ENCODE measurements at regions not wholly inside any gene's neighbourhood (a gene's known extent, or its start where the extent isn't known, plus 50 kb on each side); places are given as distances from the start of the nearest gene placed in this dataset.
"Not testable (repeated sequence)": the region's sequence is repeated elsewhere in the genome, so short reads cannot be mapped to it uniquely, and the experiment has no call there.

DNA sequence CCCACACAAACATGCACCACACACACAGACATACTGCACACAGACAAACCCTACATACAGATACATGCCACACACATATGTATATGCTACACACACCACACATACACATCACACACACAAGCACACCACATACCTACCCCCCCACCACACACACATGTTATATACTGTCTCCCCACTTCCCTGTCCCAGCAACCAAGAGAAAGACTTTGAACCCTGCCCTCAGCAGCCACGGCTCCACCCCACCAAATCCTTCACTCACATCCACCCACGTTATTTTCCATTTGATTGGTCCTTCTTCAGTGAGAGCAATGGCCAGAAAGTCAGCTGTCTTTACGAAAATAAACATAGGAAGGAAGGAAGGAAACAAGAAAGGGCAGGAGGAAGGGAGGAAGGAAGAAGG is 479.8 kb downstream of the DIRAS2 start:
- no peak for DNase-seq (ENCODE audit: low spot score)

DNA sequence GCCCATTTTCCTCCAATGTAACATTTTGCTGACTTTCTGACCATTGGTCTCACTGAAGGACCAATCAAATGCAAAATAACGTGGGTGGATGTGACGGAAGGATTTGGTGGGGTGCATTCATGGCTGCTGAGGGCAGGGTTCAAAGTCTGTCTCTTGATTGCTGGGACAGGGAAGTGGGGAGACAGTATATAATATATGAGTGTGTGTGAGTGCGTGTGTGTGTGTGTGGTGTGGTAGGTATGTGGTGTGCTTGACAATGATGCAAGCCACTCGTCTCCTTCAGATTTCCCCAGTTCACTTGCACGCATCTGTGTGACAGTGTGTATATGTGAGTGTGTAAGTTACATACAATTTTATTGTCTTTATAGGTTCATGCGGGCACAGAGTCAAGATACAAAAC is 477.3 kb downstream of the DIRAS2 start:
- no peak for DNase-seq (ENCODE audit: low spot score)

DNA sequence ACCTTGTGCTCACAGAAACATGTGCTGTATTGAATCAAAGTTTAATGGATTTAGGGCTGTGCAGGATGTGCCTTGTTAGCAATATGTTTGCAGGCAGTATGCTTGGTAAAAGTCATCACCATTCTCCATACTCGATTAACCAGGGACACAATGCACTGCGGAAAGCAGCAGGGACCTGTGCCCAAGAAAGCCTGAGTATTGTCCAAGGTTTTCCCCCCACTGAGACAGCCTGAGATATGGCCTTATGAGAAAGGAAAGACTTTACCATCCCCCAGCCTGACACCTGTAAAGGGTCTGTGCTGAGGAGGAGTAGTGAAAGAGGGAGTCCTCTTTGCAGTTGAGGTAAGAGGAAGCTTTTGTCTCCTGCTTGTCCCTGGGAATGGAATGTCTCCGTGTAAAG is 476.2 kb downstream of the DIRAS2 start:
- not testable (repeated sequence) for DNase-seq (ENCODE audit: low spot score)

DNA sequence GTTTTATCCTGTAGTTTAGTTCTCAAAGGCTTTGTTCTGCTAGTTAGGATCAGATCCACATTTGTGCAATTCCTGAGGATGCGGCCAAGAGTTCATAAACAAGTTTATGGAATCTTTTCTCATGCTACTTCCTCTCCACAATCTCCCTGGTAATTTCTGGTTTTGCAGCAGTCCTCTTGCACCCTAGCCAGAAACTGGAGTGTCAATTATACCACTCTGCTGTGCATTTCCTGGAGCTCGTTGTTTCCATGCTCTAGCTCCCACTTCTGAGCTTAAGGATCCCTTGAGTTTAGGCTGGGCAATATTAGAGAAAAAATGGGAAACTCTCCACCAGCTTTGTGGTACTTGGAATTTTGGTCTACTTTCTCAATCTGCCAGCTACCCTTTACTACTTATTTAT is 474.7 kb downstream of the DIRAS2 start:
- DNase-seq (ENCODE audit: low spot score): no peak

DNA sequence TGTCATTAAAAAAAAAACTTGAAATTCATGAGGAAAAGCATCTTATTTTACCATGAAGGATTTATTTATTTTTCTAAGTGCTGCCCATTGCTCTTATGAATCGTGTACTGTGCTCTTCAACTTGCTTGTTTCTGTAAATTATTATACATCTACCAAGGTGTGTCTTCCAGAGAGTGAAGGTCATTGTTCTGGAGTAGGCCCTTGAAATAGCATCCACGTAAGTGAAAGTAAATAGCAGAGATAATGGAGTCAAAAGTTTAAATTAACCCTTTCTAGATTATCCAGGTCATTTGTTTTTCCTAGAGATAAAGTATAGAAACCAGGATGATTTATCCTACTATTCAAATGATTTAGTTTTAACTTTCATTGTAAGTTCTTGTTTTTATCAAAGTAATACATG is 473.1 kb downstream of the DIRAS2 start:
- no peak for DNase-seq (ENCODE audit: low spot score)

DNA sequence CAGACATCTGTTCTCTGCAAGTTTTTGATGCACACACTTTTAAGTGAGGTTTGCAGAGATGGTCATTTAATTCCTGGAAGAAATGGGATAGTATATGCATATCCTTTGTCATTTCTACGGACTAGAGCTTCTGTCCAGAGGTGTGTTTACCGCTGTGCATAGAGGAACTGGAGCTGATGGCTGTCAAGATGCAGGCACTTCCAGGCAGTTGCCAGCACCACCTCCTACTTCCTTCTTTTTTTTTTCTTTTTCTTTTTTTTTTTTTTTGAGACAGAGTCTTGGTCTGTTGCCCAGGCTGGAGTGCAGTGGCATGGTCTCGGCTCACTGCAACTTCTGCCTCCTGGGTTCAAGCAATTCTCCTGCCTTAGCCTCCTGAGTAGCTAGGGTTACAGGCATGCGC is 468.7 kb downstream of the DIRAS2 start:
- DNase-seq (ENCODE audit: low spot score): not testable (repeated sequence)

DNA sequence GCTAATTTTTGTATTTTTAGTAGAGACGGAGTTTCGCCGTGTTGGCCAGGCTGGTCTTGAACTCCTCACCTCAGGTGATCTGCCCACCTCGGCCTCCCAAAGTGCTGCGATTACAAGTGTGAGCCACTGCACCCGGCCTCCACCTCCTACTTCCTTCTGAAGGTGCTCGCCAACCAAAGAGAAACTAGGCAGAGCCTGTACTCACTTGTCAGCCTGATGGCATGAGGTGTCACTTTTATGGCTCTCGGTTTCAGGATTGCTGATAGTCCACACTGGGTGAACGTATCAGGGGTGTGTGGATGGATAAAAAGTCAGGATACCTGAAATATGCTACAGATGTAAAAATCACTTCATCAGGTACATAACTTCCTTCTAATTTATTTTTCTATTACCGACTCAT is 468.3 kb downstream of the DIRAS2 start:
- not testable (repeated sequence) for DNase-seq (ENCODE audit: low spot score)

DNA sequence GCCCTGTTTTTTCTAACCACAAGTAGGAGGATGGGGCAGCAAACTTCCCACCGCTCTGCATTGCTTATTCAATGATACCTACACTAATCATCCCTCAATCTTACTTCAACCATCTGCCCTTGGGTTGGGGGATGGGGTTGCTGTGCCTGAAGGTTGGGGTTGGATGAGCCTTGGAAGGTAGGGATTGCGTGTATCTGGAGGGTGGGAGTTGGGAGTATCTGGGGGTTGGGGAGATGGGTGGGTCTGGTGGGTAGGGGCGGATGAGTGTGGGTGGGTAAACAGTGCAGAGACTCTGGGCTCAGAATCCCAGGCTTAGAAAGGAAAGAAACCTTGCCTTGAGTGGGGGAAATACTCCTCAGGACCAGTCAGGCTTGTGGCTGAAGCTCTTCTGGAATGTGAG is 467.4 kb downstream of the DIRAS2 start:
- DNase-seq (ENCODE audit: low spot score): no peak

DNA sequence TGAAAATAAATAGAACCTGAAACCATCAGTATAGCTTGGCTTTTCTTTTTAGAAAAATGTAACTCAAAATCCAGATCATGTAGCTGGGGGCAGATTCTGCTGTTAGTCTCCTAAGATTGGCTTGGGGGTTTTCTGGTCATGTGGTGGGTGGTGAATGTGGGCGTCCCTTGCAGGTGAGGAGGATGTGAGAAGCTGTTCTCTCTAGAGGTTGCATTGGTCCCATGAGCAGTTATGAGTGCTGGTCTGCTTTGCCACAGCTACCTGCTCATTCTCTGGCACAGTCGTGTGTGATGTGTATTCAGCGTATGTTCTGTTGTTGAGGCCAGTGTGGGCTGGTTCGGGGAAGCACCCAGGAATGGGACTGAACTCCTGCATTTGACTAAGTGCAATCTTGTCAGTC is 466.8 kb downstream of the DIRAS2 start:
- DNase-seq (ENCODE audit: low spot score): no peak

DNA sequence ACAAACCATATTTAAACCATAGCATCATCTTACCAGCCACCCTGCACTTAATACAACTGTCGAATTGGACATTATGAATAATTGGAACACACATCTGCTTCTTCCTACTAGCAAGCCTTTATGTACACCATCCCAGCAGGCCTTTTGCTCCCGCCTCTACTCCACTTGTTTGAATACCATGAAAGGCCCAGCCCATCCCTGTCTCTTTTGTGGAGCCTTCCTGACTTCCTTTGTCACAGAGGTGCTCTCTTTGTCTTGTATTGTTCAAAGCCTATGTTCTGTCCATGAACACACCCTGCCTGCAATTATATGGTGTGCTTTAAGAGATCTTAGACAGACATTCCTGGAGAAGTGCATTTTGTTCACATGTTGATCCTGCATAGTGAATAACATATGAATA is 465.7 kb downstream of the DIRAS2 start:
- DNase-seq (ENCODE audit: low spot score): no peak

DNA sequence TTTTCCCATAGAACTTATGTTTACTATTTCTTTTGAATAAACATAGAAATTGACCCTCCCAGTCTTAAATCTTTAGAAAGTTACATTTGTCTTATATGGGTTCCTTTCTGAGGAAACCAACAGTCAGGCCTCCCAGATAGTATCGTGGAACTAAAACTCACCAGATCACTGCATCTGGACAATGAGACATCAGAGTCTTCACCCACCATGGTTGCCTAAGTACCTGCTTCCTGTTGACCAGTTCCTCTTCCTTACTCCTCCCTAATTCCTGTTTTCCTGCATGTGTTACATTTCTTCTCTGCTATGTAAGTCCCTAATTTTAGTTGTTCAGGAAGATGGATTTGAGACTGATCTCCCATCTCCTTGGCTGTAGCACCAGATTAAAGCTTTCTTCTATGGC is 462.2 kb downstream of the DIRAS2 start:
- no peak for DNase-seq (ENCODE audit: low spot score)

DNA sequence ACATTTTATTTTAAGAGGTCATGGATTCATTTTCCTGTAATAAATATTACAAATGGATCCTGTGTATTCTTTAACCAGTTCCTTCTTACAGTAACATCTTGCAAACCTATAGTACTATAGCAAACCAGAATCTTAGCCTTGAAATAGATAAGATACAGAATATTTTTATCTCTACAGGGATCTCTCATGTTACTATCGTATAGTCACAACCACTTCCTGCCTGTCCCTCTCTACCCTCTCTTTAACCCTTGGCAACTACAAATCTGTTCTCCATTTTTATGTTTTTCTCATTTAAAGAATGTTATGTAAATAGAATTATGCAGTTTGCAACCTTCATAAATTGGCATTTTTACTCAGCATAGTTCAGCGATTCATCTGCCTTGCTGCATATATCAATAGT is 454.0 kb downstream of the DIRAS2 start:
- DNase-seq (ENCODE audit: low spot score): no peak

DNA sequence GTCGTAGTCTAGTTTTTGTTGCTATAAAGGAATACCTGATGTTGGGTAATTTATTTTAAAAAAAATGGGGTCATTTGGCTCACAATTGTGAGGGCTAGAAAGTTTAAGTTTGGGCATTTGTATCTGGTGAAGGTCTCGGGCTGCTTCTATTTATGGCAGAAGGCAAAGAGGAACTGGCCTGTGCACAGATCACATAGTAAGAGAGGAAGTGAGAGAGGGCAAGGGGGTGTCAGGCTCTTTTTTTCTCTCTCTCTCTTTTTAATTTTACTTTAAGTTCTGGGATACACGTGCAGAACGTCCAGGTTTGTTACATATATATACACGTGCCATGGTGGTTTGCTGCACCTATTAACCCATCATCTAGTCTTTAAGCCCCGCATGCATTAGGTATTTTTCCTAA is 453.3 kb downstream of the DIRAS2 start:
- DNase-seq (ENCODE audit: low spot score): no peak

DNA sequence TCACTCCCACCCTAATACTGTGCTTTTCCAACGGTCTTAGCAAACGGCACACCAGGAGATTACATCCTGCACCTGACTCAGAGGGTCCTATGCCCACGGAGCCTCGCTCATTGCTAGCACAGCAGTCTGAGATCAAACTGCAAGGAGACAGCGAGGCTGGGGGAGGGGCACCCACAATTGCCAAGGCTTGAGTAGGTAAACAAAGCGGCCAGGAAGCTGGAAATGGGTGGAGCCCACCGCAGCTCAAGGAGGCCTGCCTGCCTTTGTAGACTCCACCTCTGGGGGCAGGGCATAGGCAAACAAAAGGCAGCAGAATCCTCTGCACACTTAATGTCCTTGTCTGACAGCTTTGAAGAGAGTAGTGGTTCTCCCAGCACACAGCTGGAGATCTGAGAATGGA is 450.2 kb downstream of the DIRAS2 start:
- DNase-seq (ENCODE audit: low spot score): not testable (repeated sequence)

DNA sequence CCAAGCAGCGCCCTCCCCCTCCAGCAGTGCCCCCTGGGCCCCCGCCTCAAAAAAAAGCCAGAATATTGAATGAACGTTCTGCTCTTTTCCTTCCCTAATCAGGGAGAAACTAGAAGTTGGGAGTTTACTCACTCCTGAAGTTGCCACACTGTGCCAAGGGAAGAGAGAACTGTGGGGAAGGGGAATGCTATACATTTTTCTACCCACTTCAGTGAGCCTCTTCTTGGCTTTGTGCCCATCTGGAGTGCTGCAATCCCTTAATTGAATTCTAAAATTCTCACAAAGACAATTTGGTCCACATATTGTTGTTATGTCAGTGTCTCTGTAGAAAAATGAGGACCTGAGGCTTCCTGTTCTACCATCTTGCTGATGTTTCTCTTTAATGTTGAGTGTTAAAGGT is 443.7 kb downstream of the DIRAS2 start:
- DNase-seq (ENCODE audit: low spot score): no peak

DNA sequence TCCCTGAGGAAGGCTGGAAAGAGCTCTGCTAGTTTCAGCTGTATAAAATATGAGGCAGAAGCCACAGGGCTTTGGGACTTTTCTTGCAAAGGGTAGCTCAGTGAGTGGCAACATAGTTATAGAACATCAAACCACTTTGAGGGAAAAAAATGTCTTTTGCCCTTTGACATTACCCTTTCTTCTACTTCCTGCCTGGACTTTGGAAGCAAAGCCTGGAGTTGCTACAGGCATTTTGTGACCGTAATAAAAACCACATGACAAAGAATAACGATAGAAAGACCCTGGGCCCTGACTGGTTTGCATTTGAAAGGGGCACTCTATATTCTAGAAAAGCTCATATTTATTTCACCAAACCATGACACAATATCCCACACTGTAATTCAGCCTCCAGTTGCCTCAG is 440.9 kb downstream of the DIRAS2 start:
- DNase-seq (ENCODE audit: low spot score): no peak

DNA sequence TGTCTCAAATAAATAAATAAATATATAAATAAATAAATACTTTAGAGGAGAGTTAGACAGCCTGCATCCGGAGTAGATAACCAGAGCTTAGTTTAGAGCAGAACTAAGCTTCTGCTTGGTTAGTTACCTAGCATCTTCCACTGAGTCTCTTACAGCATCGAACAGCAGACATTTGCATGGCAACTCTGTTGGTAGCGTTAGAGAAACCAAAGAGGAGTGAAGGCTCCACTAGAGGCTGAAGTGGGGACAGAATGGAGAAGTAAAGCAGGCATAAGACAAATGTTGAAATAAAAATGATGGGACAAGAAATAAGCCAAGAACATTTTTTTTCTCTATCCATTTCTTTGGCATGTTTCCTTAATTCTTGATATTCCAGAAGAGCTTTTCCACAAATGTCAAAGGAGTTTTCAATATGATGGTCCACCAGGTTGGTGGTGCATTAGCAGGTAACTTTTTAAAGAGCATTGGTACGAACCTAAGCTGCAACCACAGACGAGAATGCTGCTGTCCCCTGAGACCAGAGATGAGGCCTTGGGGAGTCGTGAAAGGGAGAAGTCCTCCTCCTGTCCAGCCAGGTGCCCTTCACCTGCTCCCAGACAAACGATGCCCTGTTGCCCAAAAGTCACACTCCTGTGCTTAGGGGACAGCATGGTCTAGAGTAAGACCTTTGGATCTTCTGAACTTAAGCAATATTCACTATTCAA is 438.3 kb downstream of the DIRAS2 start:
- DNase-seq (ENCODE audit: low spot score): no peak

DNA sequence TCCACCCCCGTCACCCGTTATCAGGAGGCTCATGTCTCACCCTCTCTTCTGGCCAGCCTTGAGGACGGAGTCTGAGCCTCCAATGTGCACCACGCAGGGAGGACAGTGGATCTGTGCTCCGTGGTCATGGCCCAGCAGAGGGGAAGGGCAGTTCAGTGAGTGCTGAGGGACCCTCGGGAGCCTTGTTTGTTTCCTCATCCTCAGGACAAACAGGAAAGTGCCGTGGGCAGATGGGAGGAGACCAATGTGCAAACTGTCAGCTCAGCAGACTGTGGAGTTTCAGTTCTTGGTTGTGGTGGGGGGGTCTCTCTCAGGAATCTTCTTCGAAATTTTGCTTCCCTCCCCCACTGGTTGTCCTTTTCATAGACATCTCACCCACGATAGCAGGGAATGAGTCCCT is 429.6 kb downstream of the DIRAS2 start:
- not testable (repeated sequence) for DNase-seq (ENCODE audit: low spot score)

DNA sequence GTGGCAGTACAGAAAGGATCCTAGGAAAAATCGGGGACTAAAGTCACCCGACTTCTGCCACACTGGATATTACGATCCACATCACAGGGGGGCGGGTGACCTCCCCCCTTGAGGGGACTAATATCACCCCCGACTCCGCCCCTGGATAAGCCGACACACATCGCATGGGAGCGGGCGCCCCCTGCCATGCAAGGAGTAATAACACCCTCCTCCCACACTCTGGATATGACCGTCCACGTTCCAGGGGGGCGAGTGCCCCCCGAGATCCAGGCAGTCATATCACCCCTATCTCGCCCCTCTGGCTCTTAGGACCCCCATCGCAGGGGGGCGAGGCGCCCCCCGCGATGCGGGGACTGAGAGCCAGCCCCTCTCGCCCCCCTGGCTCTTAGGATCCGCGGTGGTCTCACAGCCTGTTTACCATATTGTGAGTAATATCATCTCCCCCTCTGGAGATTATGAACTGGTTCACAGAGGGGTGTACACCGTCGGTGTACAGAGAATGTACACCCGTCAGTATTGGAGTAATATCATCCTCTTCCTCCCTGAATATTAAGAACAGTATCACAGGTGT is 423.0 kb downstream of the DIRAS2 start:
- no peak for DNase-seq (ENCODE audit: low spot score)

DNA sequence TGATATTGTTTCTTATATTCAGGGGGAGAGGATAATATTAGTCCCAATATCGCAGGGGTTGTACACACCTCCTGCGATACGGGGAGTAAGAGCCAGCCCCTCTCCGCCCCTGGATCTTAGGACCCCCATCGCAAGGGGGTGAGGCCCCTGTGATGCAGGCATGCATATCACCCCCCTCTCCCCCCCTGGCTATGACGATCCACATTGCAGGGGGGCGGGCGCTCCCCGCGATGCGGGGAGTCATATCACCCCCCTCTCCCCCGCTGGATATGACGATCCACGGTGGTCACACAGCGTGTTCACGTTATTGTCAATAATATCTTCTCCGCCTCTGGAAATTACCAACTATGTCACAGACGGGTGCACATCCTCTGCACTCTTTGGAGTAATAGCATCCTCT is 420.7 kb downstream of the DIRAS2 start:
- not testable (repeated sequence) for DNase-seq (ENCODE audit: low spot score)

DNA sequence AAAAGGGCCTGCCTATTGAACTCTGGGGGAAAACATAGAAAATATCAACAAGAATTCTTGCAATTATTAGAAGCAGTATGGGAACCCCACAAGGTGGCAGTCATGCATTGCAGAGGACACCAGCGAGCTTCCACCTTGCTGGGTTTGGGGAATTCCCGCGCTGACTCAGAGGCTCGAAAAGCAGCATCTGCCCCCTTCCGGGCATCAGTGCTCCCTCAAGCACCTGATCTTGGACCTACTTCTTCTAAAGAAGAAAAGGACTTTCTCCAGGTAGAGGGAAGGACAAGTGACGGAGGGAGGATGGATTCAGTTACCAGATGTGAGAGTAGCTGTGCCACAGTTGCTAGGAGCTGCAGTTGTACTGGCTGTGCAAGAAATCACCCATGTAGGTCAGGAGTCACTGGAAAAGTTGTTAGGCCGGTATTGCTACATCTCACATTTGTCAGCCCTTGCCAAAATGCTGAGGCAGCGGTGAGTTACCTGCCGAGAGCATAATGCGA is 415.7 kb downstream of the DIRAS2 start:
- DNase-seq (ENCODE audit: low spot score): not testable (repeated sequence)

DNA sequence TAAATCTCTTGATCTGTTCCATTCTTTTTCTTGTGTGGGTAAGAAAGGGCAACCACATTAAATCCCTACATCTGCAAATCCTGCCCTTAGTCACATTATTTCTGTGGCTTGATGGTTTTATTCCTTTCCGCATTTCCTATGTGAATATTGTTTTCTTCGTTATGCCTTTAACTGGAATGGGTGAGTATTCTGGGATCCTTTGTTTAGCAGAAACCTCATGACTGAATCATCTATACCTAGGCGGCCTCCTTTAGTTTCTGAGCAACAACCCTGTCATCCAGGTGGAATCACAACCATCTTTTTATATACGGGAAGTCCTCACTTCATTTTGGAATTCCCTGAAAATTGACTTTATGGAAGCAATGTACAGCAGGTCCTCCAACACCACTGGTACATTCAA is 409.5 kb downstream of the DIRAS2 start:
- DNase-seq (ENCODE audit: low spot score): not testable (repeated sequence)

DNA sequence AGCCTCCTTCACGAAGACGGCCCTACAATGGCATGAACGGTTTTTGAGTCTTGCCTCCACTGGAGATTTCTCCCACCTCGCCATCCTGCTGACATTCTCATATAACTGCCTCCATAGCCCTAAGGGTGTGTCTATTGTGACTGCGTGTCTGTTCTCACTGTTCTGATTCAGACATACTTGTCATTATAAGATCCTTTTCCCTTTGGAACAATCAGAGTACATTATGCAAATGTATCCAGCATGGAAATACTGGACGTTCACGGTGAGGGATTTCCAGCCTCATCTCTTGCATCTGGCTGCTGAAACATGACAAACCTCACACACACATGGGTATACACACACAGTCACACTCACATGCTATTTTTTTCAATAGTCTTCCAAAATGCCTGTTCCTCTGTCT is 402.1 kb downstream of the DIRAS2 start:
- DNase-seq (ENCODE audit: low spot score): no peak

DNA sequence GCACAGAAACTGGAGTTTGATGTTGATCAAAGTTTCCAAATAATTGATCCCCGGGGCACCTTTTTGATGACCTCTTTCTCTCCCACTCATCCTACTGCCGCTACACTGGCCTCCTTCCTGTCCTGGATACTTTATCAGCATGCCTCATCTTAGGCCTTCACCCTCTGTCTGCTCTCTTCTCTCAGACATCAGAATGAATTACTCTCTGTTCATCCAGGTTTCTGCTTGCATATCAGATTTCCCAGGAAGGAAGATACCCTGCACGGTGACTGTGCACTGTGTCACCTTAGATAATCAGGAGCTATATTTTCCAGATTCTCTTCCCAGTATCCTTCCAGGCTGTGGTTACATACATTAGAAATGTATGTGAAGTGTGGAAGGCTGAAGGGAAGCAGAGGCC is 397.0 kb downstream of the DIRAS2 start:
- no peak for DNase-seq (ENCODE audit: low spot score)

All from hematopoietic multipotent progenitor cell treated with erythropoietin and hydrocortisone succinate and interleukin-3 and kit ligand, for 15 days (in vitro differentiated cells).